ENCODE measurements at regions not wholly inside any gene's neighbourhood (a gene's known extent, or its start where the extent isn't known, plus 50 kb on each side); places are given as distances from the start of the nearest gene placed in this dataset.

DNA sequence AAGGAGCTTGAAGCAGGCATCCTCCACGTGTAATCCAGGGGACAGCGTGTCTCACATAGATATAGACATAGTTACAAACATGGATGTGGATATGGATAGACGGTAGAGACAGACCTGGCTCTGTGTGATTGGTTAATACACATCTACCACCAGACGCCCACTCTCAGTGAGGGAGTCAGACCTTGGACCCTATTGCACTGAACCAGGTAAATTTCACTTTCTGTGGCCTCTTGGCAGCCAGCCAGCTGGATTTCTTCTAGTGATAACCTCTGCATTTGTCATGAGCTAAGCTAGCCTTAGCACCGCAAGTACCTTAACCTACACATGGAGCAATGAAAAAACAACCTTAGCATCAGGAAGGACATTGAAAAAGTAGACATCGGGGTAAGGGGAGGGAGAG lies 79.2 kb upstream of the ACSL4 start:
- TF ChIP-seq CTCF (IDR thresholded peaks at IDR 0.05; ENCODE audit: insufficient read depth, low read length): no peak
- no peak for TF ChIP-seq POLR2AphosphoS5 (IDR thresholded peaks at IDR 0.05; ENCODE audit: low read depth)
